IMR-90 (cell line): ENCODE measurements at regions not wholly inside any gene's neighbourhood (a gene's known extent, or its start where the extent isn't known, plus 50 kb on each side); places are given as distances from the start of the nearest gene placed in this dataset.

Experiments
- ATAC-seq: fragments of 200-7000 bp; cut with Tn5 transposase; 2 replicates; pipeline ENCODE4 v1.9.1; 2020; ENCODE audit warnings: low read depth, mild to moderate bottlenecking, moderate library complexity
- BruUV-seq: library from RNA; stranded (reverse); fragments of 400-500 nt; replicated peaks from 2 replicates; lab custom pipeline; 2021; lab: Mats Ljungman, UMichigan
- CTCF ChIA-PET: fragments of 300-600 bp; formaldehyde crosslinking; extraction: SDS; loops from one replicate; lab custom pipeline; 2021; ENCODE audit warnings: antibody characterized with exemption; lab: Yijun Ruan, JAX
- POLR2A ChIA-PET: fragments of 300-600 bp; sonication (Branson Sonifier 250); formaldehyde crosslinking; loops from one replicate; lab custom pipeline; 2022; ENCODE audit warnings: antibody characterized with exemption; ENCODE audit not compliant: unreplicated experiment; lab: Charles Lee
- DNase-seq: peaks from one replicate; pipeline ENCODE4 v3.0.0; 2013
- H2AFZ ChIP-seq: replicated peaks from 2 replicates; pipeline ENCODE3; 2013; ENCODE audit warnings: low read length, mild to moderate bottlenecking; ENCODE audit not compliant: poor library complexity
- H2AK5ac ChIP-seq: 2 replicates; pipeline ENCODE4 v1.6.1; 2013; ENCODE audit warnings: low read depth, low read length, inconsistent platforms
- H2AK9ac ChIP-seq: replicated peaks from 2 replicates; pipeline ENCODE3; 2013; ENCODE audit warnings: mild to moderate bottlenecking, low read depth, low read length, moderate library complexity; ENCODE audit not compliant: poor library complexity
- H2BK120ac ChIP-seq: 2 replicates; pipeline ENCODE4 v1.6.1; 2013; ENCODE audit warnings: low read depth, low read length, inconsistent platforms
- H2BK15ac ChIP-seq: 3 replicates; pipeline ENCODE4 v1.6.1; 2013; ENCODE audit warnings: low read depth, low read length, inconsistent platforms
- H2BK20ac ChIP-seq: 2 replicates; pipeline ENCODE4 v1.6.1; 2013; ENCODE audit warnings: low read depth, mild to moderate bottlenecking, inconsistent platforms, low read length, moderate library complexity
- H2BK5ac ChIP-seq: 2 replicates; pipeline ENCODE4 v1.6.1; 2013; ENCODE audit warnings: mild to moderate bottlenecking, low read depth, low read length, inconsistent platforms; ENCODE audit not compliant: poor library complexity, severe bottlenecking
- H3K14ac ChIP-seq: replicated peaks from 2 replicates; pipeline ENCODE4 v1.6.1; 2013; ENCODE audit warnings: low read depth, low read length, inconsistent platforms
- H3K18ac ChIP-seq: 2 replicates; pipeline ENCODE4 v1.6.1; 2013; ENCODE audit warnings: low read depth, low read length, control low read depth
- H3K23ac ChIP-seq: 2 replicates; pipeline ENCODE4 v1.6.1; 2013; ENCODE audit warnings: low read depth, low read length, inconsistent platforms
- H3K27ac ChIP-seq: 2 replicates; pipeline ENCODE4 v1.5.1; 2013; ENCODE audit warnings: mild to moderate bottlenecking, control low read depth, low read length; ENCODE audit not compliant: insufficient read depth
- H3K27me3 ChIP-seq: 2 replicates; pipeline ENCODE4 v1.6.1; 2013; ENCODE audit warnings: low read length; ENCODE audit not compliant: control insufficient read depth, insufficient read depth
- H3K36me3 ChIP-seq: 2 replicates; pipeline ENCODE4 v1.6.1; 2013; ENCODE audit warnings: low read length, mixed read lengths; ENCODE audit not compliant: control insufficient read depth, insufficient read depth
- H3K4ac ChIP-seq: 2 replicates; pipeline ENCODE4 v1.6.1; 2013; ENCODE audit warnings: low read depth, low read length, inconsistent platforms
- H3K4me1 ChIP-seq: 2 replicates; pipeline ENCODE4 v1.6.1; 2013; ENCODE audit warnings: low read length, mixed read lengths; ENCODE audit not compliant: control insufficient read depth, insufficient read depth
- H3K4me2 ChIP-seq: 2 replicates; pipeline ENCODE4 v1.6.1; 2013; ENCODE audit warnings: low read depth, mild to moderate bottlenecking, control low read depth, low read length, moderate library complexity
- H3K4me3 ChIP-seq: 2 replicates; pipeline ENCODE4 v1.5.1; 2013; ENCODE audit warnings: low read depth, mild to moderate bottlenecking, control low read depth, low read length, moderate library complexity; ENCODE audit not compliant: insufficient read depth
- H3K56ac ChIP-seq: 2 replicates; pipeline ENCODE4 v1.6.1; 2013; ENCODE audit warnings: low read length, inconsistent platforms; ENCODE audit not compliant: insufficient read depth; ENCODE audit errors: extremely low read depth
- H3K79me1 ChIP-seq, 2 experiments: 2 replicates each; pipeline ENCODE4 v1.6.1; 2013; ENCODE audit warnings: low read length in 2 of 2, inconsistent platforms in 1 of 2, low read depth in 1 of 2
- H3K9ac ChIP-seq: 2 replicates; pipeline ENCODE4 v1.6.1; 2013; ENCODE audit warnings: low read depth, low read length, control low read depth
- H3K9me1 ChIP-seq: 2 replicates; pipeline ENCODE4 v1.6.1; 2013; ENCODE audit warnings: low read length, inconsistent platforms; ENCODE audit not compliant: insufficient read depth
- H3K9me3 ChIP-seq: 2 replicates; pipeline ENCODE4 v1.6.1; 2013; ENCODE audit warnings: low read length; ENCODE audit not compliant: control insufficient read depth, insufficient read depth
- H4K20me1 ChIP-seq: 2 replicates; pipeline ENCODE4 v1.6.1; 2013; ENCODE audit warnings: low read length, inconsistent platforms; ENCODE audit not compliant: insufficient read depth
- H4K5ac ChIP-seq: 2 replicates; pipeline ENCODE4 v1.6.1; 2013; ENCODE audit warnings: mild to moderate bottlenecking, low read depth, low read length, control low read depth
- H4K8ac ChIP-seq, 2 experiments: 2 replicates each; pipeline ENCODE4 v1.6.1; 2013; ENCODE audit warnings: low read depth in 2 of 2, low read length in 2 of 2, control low read depth in 1 of 2, inconsistent platforms in 1 of 2
- H4K91ac ChIP-seq: 2 replicates; pipeline ENCODE4 v1.6.1; 2013; ENCODE audit warnings: low read depth, low read length, inconsistent platforms; ENCODE audit not compliant: insufficient read depth
- CEBPB ChIP-seq: IDR thresholded peaks from 2 replicates; pipeline ENCODE4 v1.6.1; 2012; ENCODE audit warnings: low read depth, low read length, improper control_type of control experiment
- CHD1 ChIP-seq: IDR thresholded peaks from 2 replicates; pipeline ENCODE4 v1.6.1; 2012; ENCODE audit warnings: low read depth, low read length, improper control_type of control experiment
- CTCF ChIP-seq: conservative IDR thresholded peaks from 2 replicates; pipeline ENCODE4 v1.5.1; 2012; ENCODE audit warnings: mild to moderate bottlenecking, low read depth, low read length, improper control_type of control experiment
- ELK1 ChIP-seq: fragments of 150-350 bp; IDR thresholded peaks from 2 replicates; pipeline ENCODE4 v1.6.1; 2016; ENCODE audit warnings: low read depth, mild to moderate bottlenecking, low read length, moderate library complexity, borderline replicate concordance
- FOS ChIP-seq: fragments of 150-350 bp; IDR thresholded peaks from 2 replicates; pipeline ENCODE4 v1.6.1; 2016; ENCODE audit warnings: low read depth, low read length
- MAFK ChIP-seq: IDR thresholded peaks from 2 replicates; pipeline ENCODE4 v1.6.1; 2012; ENCODE audit warnings: low read depth, low read length, improper control_type of control experiment
- MAZ ChIP-seq: IDR thresholded peaks from 2 replicates; pipeline ENCODE4 v1.6.1; 2012; ENCODE audit warnings: low read depth, mild to moderate bottlenecking, low read length, improper control_type of control experiment, moderate library complexity, borderline replicate concordance
- MXI1 ChIP-seq: IDR thresholded peaks from 2 replicates; pipeline ENCODE4 v1.6.1; 2012; ENCODE audit warnings: low read depth, mild to moderate bottlenecking, low read length, moderate library complexity, borderline replicate concordance
- RAD21 ChIP-seq: IDR thresholded peaks from 2 replicates; pipeline ENCODE4 v1.6.1; 2012; ENCODE audit warnings: low read length, improper control_type of control experiment
- USF2 ChIP-seq: fragments of 150-350 bp; IDR thresholded peaks from 2 replicates; pipeline ENCODE4 v1.6.1; 2017; ENCODE audit warnings: mild to moderate bottlenecking, antibody characterized with exemption, low read length, low read depth
- WGBS, 2 experiments: methylation state at CpG; one replicate each; pipeline versions ENCODE4 v1.1.5 to v1.1.7; 2013; ENCODE audit warnings: missing lambda C conversion rate in 2 of 2; ENCODE audit not compliant: insufficient read length in 1 of 2; ENCODE audit errors: extremely low coverage in 2 of 2; 5-methylcytosine and 5-hydroxymethylcytosine counted together
- dilution Hi-C: fragments of 300-500 bp; cut with HindIII; formaldehyde crosslinking; loops from one replicate; pipeline ENCODE4 v1.14.3; 2018; ENCODE audit warnings: low sequenced_read_pairs; ENCODE audit not compliant: unreplicated experiment
- in situ Hi-C: fragments of 300-500 bp; cut with MboI; formaldehyde crosslinking; loops from 3 replicates; pipeline ENCODE4 v1.14.3; 2019; ENCODE audit warnings: low sequenced_read_pairs, inconsistent platforms, mixed read lengths
- intact Hi-C: fragments of 100-400 bp; cut with micrococcal nuclease; formaldehyde crosslinking; loops from 2 replicates; pipeline ENCODE4 v1.10.0; 2022

- H3K36me3 ChIP-seq = no peaks in the 10 kb centered on the region
- no CpG with 5 or more reads among the region's 2 CpGs for WGBS, 2 experiments
- CTCF ChIA-PET = no interaction called here
Measured at GRCh38 chr12:68094195-68094594, 65.3 kb downstream of the IFNG start.

More at GRCh38 chr12:68094195-68094594, 65.3 kb downstream of the IFNG start:
- dilution Hi-C loops = no loop called here
- H3K9me1 ChIP-seq = no peaks in the 10 kb centered on the region
- no peak overlapping the region for H2BK120ac ChIP-seq
- DNase-seq (no peak), ATAC-seq (no peak)
- H2BK5ac ChIP-seq = no peak overlapping the region
- in situ Hi-C loops = no loop called here
- no peak overlapping the region for H3K18ac ChIP-seq
- H3K27ac ChIP-seq = no peak overlapping the region
- no peak overlapping the region for H2AK5ac ChIP-seq
- intact Hi-C loops = no loop called here
- H3K56ac ChIP-seq = no peak overlapping the region
- no peak overlapping the region for H4K91ac ChIP-seq
- H3K14ac ChIP-seq = no peak overlapping the region
- H3K4me2 ChIP-seq = no peak overlapping the region
- no peak overlapping the region for H3K4me3 ChIP-seq
- no peak overlapping the region for H2AFZ ChIP-seq
- H3K9me3 ChIP-seq = no peaks in the 10 kb centered on the region
- no peak overlapping the region for H2BK20ac ChIP-seq
- no peak overlapping the region for H3K9ac ChIP-seq
- POLR2A ChIA-PET = no interaction called here
- no peak overlapping the region for H2BK15ac ChIP-seq
- H4K8ac ChIP-seq = no peak overlapping the region
- H2AK9ac ChIP-seq = no peak overlapping the region
- H4K5ac ChIP-seq = no peak overlapping the region
- TF ChIP-seq MAFK (no peak), MXI1 (no peak), MAZ (no peak), CTCF (no peak), RAD21 (no peak), CEBPB (no peak), FOS (no peak), USF2 (no peak), CHD1 (no peak), ELK1 (no peak)
- H3K23ac ChIP-seq = no peak overlapping the region
- H4K20me1 ChIP-seq = no peaks in the 10 kb centered on the region
- H3K4ac ChIP-seq = no peak overlapping the region
- no peaks in the 10 kb centered on the region for H3K4me1 ChIP-seq
- H3K27me3 ChIP-seq = no peaks in the 10 kb centered on the region
- no TSS peak for BruUV-seq
- H3K79me1 ChIP-seq = no peaks in the 10 kb centered on the region
